NCI-H1105 (cell line): ENCODE measurements at regions not wholly inside any gene's neighbourhood (a gene's known extent, or its start where the extent isn't known, plus 50 kb on each side); places are given as distances from the start of the nearest gene placed in this dataset.

Experiments used
- DNase-seq: peaks from one replicate; lab custom pipeline; 2025; lab: John Stamatoyannopoulos, UW

DNA sequence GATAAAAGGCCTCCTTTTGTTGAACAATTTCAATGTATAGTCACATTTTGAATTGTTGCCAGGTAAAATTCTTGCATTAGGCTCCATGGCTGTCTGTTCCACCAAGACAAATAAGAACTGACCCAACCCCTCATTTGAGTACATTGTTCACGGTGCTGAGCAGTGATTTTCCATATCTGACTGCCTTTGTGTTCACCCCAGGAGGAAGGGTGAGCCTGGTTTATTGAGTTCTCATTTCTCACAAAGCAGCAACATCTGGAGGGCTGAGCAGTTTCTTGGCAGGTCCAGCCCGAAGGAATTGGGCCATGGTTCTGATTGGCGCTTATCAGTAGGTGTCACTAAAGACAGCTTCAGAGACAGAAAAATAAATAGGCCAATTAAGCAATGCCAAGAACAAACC, 149.1 kb downstream of the BMP4 start:
- DNase-seq = no peak

- DNase-seq = no peak
Observed at GRCh38 chr14:53807108-53807507, 149.5 kb downstream of the BMP4 start.

DNA sequence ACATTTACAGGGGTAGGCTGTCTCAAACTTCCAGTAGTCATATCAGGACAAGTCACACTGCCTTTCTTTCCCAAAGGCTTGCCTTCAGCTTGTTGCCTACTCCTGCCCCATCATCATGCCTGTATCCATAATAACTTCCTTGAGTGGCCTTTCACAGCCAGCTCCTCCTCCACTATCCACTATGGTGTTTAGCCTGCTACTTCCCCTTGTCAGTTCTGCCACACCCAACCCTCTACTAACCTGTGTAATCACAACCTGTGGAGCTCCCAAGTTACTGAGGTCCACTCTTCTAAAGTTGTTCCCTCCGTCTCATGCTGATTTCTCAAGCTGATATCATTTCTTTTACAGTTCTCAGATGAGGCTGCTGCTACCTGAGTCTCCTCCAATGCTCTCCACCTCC, 159.9 kb downstream of the BMP4 start:
- DNase-seq = no peak

- DNase-seq = peak; percentile 82
Observed at GRCh38 chr14:53793790-53794505, 162.7 kb downstream of the BMP4 start.

DNA sequence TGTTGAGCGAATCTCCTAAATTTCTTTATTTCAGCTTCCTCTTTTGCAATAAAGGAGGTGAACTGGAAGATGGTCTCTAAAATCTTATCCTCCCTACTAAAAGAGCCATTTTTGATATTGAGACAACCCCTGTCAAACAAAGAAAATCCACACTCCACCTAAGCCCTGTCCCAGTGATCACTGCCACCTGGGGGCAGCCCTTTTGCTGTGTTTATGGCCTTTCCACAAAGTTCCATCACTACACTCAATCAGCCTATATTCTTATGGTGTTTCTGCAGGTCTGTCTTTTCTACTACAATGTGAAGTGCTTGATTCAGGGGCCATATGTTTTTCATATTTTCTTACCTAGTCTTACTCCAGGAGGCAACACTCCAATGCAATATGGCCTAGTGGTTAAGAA, 163.7 kb downstream of the BMP4 start:
- no peak for DNase-seq

DNA sequence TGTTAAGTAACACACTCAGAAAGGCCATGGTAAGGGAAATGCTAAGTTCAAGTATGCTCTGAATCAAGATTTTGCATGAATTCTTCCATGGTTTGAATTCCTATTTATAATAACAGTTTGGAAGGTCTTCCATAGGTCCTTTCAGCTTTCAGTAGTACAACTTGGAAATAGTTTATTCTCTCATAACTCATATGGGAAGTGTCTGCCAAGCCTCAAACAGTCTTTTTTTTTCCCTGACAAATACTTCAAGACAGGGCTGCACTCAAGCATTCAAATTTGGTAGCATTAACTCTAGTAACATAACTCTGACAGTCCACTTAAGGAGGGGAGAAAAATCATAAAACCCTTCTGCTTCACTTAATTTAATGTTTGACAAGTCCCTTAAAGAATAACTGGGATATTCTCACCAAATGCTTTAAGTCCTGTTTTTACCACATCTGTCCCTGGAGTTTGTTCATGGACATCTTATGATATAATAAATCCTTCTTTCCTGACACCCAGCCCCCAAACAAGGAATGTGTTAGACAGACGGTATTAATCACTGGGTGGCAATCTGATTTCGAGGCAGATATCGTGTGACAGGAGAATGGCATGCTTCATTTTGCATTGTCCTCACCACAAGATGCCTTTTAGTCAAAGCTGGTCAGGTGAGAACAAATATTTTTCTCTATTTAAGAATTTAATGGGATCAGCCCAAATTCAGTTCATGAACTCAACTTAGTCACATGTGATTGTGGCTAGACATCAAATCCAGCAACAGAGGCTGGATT, 165.7 kb downstream of the BMP4 start:
- no peak for DNase-seq

- no peak for DNase-seq
Observed at GRCh38 chr14:53788566-53788965, 168.1 kb downstream of the BMP4 start.

DNA sequence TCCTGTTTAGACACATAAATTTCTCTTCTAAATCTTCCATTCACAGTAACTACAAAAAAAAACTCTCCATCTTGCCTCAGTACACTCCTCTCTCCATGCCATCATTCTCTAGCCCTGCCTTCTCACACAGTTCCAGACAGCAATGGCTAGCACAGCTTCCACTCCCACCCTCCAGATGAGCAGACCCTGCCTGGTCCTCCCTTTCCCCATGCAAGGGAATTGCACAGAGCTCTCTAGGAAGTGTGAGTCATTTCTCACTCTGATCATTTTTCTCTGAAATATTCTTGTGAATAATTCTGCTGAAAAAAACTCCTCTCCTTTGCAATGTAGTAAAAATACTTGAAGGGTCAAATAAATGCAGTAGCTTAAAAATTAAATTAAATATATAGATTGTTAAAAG, 170.6 kb downstream of the BMP4 start:
- DNase-seq = no peak

- DNase-seq = no peak
Observed at GRCh38 chr14:53784688-53785087, 171.9 kb downstream of the BMP4 start.

DNA sequence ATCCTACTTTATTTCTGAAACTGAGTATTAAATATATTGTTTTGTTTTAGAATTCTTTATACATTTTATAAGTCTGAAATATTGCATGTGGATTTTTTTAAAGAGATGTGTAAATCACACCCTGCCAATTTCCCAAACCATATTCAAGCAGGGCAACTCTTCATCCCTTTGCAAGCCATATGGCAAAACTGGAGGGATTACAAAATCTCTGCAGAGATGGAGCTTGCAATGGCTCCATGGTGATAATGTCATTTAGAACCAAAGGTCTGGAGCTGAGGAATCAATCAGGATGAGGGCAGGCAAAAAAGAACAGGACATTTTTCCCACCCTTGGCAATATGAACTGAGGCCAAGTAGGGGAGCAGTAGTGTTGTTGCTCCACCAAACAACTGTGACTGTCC, 173.4 kb downstream of the BMP4 start:
- no peak for DNase-seq

- no peak for DNase-seq
Observed at GRCh38 chr14:53780051-53780555, 176.5 kb downstream of the BMP4 start.

GRCh38 chr14:53779301-53779700, 177.3 kb downstream of the BMP4 start:
- DNase-seq = no peak

- DNase-seq = no peak
Observed at GRCh38 chr14:53778263-53778662, 178.4 kb downstream of the BMP4 start.

- DNase-seq = no peak
Observed at GRCh38 chr14:53772936-53773335, 183.7 kb downstream of the BMP4 start.

DNA sequence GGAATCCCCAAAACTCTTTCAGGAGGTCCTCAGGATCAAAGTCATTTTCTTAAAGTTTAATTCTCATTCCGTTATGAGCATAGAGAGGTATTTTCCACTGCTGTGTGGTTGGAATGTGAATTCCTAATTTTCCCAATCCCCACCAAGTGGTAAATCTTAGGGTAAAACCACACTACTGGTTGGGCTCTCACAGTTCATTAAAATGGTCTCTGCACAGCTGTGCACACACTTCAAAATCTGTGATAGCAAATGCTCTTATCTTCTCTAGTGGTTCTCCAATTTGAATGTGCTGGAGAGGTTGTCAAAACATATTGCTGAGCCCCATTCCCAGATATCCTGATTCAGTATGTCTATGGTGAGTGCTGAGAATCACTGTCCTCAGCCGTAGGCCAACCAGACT, 189.1 kb downstream of the BMP4 start:
- DNase-seq = peak; percentile 10

- DNase-seq = no peak
Observed at GRCh38 chr14:53766601-53767000, 190.0 kb downstream of the BMP4 start.

GRCh38 chr14:53766106-53766505, 190.5 kb downstream of the BMP4 start:
- DNase-seq = no peak

DNA sequence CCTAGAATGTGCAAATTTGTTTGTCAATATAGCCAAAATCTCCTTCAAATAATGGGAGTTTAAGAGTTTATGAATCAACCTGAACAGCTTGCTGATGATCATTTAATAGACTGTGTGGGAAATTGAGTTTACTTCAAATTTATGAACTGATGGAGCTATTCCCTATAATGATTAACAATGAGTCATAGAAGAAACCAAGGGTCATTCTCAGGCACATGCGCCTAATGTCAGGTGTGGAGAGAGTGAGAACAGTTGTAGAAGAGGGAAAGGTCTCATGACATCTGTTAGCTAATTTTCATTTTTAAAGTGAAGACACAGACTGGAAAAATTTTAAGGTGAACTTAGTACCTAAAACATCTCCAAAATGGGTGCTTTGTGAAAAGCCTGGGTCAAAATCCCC, 191.8 kb downstream of the BMP4 start:
- DNase-seq = no peak

DNA sequence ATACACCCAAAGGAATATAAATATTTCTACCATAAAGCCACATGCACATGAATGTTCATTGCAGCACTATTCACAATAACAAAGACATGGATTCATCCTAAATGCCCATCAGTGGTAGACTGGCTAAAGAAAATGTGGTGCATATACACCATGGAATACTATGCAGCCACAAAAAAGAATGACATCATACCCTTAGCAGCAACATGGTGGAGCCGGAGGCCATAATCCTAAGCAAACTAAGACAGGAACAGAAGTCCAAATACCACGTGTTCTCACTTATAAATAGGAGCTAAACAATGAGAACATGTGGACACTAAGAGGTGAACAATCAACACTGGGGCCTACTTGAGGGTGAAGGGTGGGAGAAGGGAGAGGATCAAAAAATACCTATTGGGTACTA, 198.5 kb downstream of the BMP4 start:
- no peak for DNase-seq

DNA sequence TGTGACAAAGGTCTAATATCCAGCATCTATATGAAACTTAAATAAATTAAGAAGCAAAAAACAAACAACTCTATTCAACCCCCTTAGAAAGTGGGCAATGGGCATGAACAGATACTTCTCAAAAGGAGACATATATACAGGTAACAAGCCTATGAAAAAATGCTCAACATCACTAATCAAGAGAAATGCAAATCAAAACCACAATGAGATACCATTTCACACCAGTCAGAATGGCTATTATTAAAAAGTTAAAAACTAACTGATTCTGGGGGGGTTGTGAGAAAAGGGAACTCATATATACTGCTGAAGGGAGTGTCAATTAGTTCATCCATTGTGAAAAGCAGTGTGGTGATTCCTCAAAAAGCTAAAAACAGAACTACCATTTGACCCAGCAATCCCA, 198.9 kb downstream of the BMP4 start:
- no peak for DNase-seq

GRCh38 chr14:53751650-53752049, 205.0 kb downstream of the BMP4 start:
- no peak for DNase-seq

GRCh38 chr14:53748691-53749090, 207.9 kb downstream of the BMP4 start:
- DNase-seq = no peak

GRCh38 chr14:53744857-53745256, 211.8 kb downstream of the BMP4 start:
- DNase-seq = no peak

DNA sequence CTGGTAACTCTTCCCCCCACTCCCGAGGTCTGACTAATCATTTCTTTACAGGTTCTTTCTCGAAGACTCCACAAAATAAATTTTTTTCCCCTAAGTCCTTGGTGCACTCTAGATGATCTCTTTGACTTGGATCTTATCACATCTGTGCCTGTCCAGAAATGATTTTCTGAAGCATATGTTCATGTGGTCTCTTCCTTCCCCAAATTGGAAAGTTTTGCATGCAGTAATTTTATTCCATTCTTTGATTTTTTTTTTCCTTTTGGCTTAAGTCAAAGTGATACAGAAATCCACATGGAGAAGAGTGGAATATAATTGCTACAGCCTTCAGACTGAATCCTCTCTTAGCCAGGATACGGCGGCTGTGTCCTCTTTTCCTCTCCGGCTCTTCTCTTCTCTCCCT, 213.3 kb downstream of the BMP4 start:
- DNase-seq = no peak
